ENCODE measurements at regions not wholly inside any gene's neighbourhood (a gene's known extent, or its start where the extent isn't known, plus 50 kb on each side); places are given as distances from the start of the nearest gene placed in this dataset.

GRCh38 chr5:99694884-99695283 is 766.1 kb upstream of the CHD1 start:
- TF ChIP-seq EP300 (IDR thresholded peaks at IDR 0.05; ENCODE audit: borderline replicate concordance in 1 of 2, low read depth in 1 of 2, low read length in 1 of 2) (no peak), TCF12 (IDR thresholded peaks at IDR 0.05) (no peak), SMC3 (IDR thresholded peaks at IDR 0.05; ENCODE audit: low read depth, low read length) (no peak), RAD21 (IDR thresholded peaks at IDR 0.05; ENCODE audit: low read length) (no peak), RCOR1 (IDR thresholded peaks at IDR 0.05; ENCODE audit: low read length) (no peak), CTCF (IDR thresholded peaks at IDR 0.05) (no peak), REST (IDR thresholded peaks at IDR 0.05; ENCODE audit: low read depth, low read length) (no peak), POLR2AphosphoS5 (IDR thresholded peaks at IDR 0.05; ENCODE audit: low read depth, low read length) (no peak), SIN3A (IDR thresholded peaks at IDR 0.05; ENCODE audit: borderline replicate concordance, low read depth, low read length) (no peak), TAF1 (IDR thresholded peaks at IDR 0.05; ENCODE audit: borderline replicate concordance, low read depth, low read length) (no peak), USF2 (IDR thresholded peaks at IDR 0.05; ENCODE audit: borderline replicate concordance, low read depth, low read length) (no peak), TEAD4 (IDR thresholded peaks at IDR 0.05; ENCODE audit: borderline replicate concordance, insufficient read depth) (no peak), NFIC (IDR thresholded peaks at IDR 0.05; ENCODE audit: borderline replicate concordance) (no peak), RXRA (IDR thresholded peaks at IDR 0.05; ENCODE audit: borderline replicate concordance, low read depth) (no peak)

Measured in SK-N-SH (cell line).